Esophagus squamous epithelium (tissue), 5 donors: ENCODE measurements at regions not wholly inside any gene's neighbourhood (a gene's known extent, or its start where the extent isn't known, plus 50 kb on each side); places are given as distances from the start of the nearest gene placed in this dataset.

Experiments used
- DNase-seq: peaks from one replicate; lab custom pipeline; 2025; lab: John Stamatoyannopoulos, UW
- H3K27ac ChIP-seq, 4 donors: fragments of 200-600 bp; sonication (generic); one replicate each; pipeline ENCODE4 v1.5.1; 2016 to 2019; ENCODE audit warnings: mild to moderate bottlenecking in 1 of 4
- H3K27me3 ChIP-seq, 4 donors: fragments of 200-600 bp; sonication (generic); 1 replicate in 3 of 4; 2 replicates in 1 of 4; pipeline versions ENCODE4 v1.5.1 to v1.6.0; 2017 to 2021; ENCODE audit warnings: antibody characterized with exemption in 1 of 4
- H3K36me3 ChIP-seq, 3 donors: fragments of 200-600 bp; sonication (generic); one replicate each; pipeline ENCODE4 v1.5.1; 2016 to 2019
- H3K4me1 ChIP-seq, 3 donors: fragments of 200-600 bp; sonication (generic); one replicate each; pipeline ENCODE4 v1.5.1; 2017 to 2019
- H3K4me3 ChIP-seq, 4 donors: fragments of 200-600 bp; sonication (generic); 1 replicate in 3 of 4; 2 replicates in 1 of 4; pipeline ENCODE4 v1.5.1; 2016 to 2019; ENCODE audit warnings: mild to moderate bottlenecking in 2 of 4, moderate library complexity in 1 of 4
- H3K9me3 ChIP-seq, 3 donors: fragments of 200-600 bp; sonication (generic); one replicate each; pipeline ENCODE4 v1.5.1; 2016 to 2019
- POLR2A ChIP-seq, 4 donors: fragments of 450-650 bp; IDR thresholded peaks; one replicate each; pipeline ENCODE4 v1.6.1; 2017; ENCODE audit warnings: antibody characterized with exemption in 4 of 4, mild to moderate bottlenecking in 4 of 4, moderate library complexity in 3 of 4
- WGBS, 2 donors: methylation state at CpG; one replicate each; pipeline ENCODE4 v1.1.5; 2018; 5-methylcytosine and 5-hydroxymethylcytosine counted together
- intact Hi-C: fragments of 100-400 bp; cut with DNase I; formaldehyde crosslinking; loops from one replicate; pipeline ENCODE4 v1.15.0; 2022
- TF ChIP-seq, protein P1 (sequence below), 6 experiments: fragments of 450-650 bp in 4 of 6; fragments of 200-600 bp in 2 of 6; sonication (generic) in 2 of 6; IDR thresholded peaks; one replicate each; pipeline ENCODE4 v1.5.1; 2016 to 2019; ENCODE audit warnings: antibody characterized with exemption in 6 of 6, mild to moderate bottlenecking in 4 of 6, moderate library complexity in 4 of 6
- donor health status: DM: yes; HTN: yes; CAD: no.

DNA sequence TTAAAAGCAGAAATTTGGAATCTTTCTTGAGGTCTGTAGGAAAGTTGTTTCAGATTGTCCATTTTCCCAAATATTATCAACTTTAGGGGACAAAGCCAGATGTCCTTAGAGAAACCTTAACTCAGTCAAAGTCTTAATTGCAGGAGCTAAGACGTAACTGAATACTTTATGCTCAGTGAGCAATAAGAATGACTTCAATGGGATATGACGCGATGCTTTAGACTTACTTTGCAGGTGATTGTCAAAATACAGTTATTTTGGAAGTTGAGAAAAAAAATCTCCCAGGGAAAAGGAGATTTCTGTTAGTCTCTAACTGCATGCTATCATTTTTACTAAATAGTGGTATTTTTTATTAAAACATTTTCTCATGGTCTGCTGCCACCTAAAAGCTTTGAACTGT lies 750.9 kb upstream of the STXBP6 start:
- intact Hi-C loops = no loop called here

DNA sequence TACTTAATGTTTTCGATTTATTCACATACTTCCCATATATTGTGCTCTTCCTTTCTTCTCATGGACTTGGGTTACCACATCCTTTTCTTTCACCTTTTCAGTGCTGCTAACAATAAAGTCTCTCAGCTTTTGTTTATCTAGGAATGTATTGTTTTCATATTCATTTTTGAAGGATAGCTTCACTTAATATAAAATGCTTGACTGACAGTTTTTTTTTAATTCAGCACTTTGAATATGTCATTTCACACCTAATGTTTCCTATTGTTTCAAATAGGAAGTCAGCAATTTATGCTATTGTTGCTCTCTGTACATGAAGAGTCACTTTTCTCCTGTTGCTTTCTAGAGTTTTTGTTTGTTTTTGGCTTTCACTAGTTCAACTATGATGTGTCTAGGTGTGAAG lies 738.3 kb upstream of the STXBP6 start:
- no peak overlapping the region for H3K27ac ChIP-seq
- intact Hi-C loops = no loop called here
- no peak for TF ChIP-seq POLR2A (IDR thresholded peaks at IDR 0.05)
- TF ChIP-seq, protein P1, sequence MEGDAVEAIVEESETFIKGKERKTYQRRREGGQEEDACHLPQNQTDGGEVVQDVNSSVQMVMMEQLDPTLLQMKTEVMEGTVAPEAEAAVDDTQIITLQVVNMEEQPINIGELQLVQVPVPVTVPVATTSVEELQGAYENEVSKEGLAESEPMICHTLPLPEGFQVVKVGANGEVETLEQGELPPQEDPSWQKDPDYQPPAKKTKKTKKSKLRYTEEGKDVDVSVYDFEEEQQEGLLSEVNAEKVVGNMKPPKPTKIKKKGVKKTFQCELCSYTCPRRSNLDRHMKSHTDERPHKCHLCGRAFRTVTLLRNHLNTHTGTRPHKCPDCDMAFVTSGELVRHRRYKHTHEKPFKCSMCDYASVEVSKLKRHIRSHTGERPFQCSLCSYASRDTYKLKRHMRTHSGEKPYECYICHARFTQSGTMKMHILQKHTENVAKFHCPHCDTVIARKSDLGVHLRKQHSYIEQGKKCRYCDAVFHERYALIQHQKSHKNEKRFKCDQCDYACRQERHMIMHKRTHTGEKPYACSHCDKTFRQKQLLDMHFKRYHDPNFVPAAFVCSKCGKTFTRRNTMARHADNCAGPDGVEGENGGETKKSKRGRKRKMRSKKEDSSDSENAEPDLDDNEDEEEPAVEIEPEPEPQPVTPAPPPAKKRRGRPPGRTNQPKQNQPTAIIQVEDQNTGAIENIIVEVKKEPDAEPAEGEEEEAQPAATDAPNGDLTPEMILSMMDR (IDR thresholded peaks at IDR 0.05) = no peak
- H3K9me3 ChIP-seq = no peaks in the 10 kb centered on the region
- no peaks in the 10 kb centered on the region for H3K27me3 ChIP-seq
- no peaks in the 10 kb centered on the region for H3K36me3 ChIP-seq
- WGBS, 2 donors = 62 to 63% methylated on average over 1 of the region's 1 CpG
- H3K4me1 ChIP-seq = no peaks in the 10 kb centered on the region
- no peak overlapping the region for H3K4me3 ChIP-seq
- no peak for DNase-seq

More for the DNA sequence above, 750.9 kb upstream of the STXBP6 start:
- H3K4me3 ChIP-seq = no peak overlapping the region
- no peaks in the 10 kb centered on the region for H3K36me3 ChIP-seq
- no peak overlapping the region for H3K27ac ChIP-seq
- WGBS, 2 donors = 53 to 59% methylated on average over 3 of the region's 3 CpGs
- no peaks in the 10 kb centered on the region for H3K27me3 ChIP-seq
- TF ChIP-seq POLR2A (IDR thresholded peaks at IDR 0.05) = no peak
- TF ChIP-seq, protein P1 (IDR thresholded peaks at IDR 0.05) = no peak
- H3K4me1 ChIP-seq = no peaks in the 10 kb centered on the region
- no peak for DNase-seq
- H3K9me3 ChIP-seq = no peaks in the 10 kb centered on the region

DNA sequence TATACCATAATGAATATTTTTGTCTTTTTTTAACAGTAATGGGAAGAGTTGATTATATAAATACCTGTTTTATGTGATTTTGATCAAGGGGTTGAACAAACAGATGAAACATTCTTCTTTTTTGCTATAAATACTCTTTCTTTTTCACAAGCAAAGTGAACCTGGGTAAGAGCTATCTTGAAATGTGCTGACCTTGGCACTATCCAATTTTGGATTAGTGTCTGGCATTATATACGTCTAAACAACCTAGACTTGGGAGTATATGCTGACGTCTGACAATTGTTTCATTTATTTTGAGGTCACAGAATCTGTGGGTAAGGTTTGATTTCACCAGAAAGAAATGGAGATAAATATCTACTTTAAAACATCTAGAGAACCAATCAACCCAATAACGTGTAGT lies 716.0 kb upstream of the STXBP6 start:
- DNase-seq = no peak
- intact Hi-C loops = no loop called here
- no peaks in the 10 kb centered on the region for H3K9me3 ChIP-seq
- no peaks in the 10 kb centered on the region for H3K4me1 ChIP-seq
- 69 to 88% methylated on average over 3 of the region's 3 CpGs for WGBS, 2 donors
- no peaks in the 10 kb centered on the region for H3K36me3 ChIP-seq
- TF ChIP-seq, protein P1 (IDR thresholded peaks at IDR 0.05) = no peak
- no peak for TF ChIP-seq POLR2A (IDR thresholded peaks at IDR 0.05)
- H3K27ac ChIP-seq = no peak overlapping the region
- H3K4me3 ChIP-seq = no peak overlapping the region
- H3K27me3 ChIP-seq = no peaks in the 10 kb centered on the region

DNA sequence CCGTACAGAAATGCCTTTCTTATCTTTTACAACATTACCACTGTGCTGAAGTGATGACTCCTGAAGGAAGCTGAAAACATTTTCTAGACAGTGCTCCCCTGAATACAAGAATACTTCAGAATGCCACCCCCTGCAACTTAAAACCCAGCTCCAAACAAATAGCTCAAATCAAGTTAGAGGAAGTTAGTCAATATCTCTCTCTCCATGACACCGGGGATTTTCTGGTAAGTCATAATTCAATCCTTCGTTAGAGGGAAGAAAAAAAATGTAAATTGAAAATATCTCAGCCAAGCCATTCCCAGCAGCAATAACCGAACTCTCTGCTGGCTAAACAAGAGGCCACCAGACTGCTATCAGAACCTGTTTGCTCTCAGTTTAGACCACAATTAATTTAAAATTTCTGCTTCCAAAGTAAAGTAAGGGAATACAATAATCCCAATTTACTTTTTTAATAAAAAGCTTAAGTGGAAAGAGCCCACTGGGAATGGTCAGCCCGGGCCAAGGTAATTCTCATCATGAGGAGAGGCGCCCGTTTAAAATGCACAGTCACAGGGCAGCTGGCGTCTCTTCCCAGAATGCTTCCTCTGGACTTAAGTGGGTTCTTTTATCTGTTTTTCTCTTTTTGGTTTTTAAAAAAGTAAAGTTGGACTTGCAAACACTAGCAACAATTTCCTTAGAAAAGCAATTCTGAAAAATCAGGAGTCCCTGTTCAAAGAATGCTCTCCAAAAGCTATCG lies 710.1 kb upstream of the STXBP6 start:
- WGBS, 2 donors = 58 to 72% methylated on average over 8 to 9 of the region's 9 CpGs
- Histone ChIP-seq H3K27me3 (no peaks in the 10 kb centered on the region), H3K4me3 (no peak overlapping the region), H3K9me3 (no peaks in the 10 kb centered on the region), H3K36me3 (no peaks in the 10 kb centered on the region), H3K4me1 (no peaks in the 10 kb centered on the region), H3K27ac (no peak overlapping the region)
- DNase-seq = no peak
- intact Hi-C loops = no loop called here
- TF ChIP-seq, protein P1 (IDR thresholded peaks at IDR 0.05) = no peak
- TF ChIP-seq POLR2A (IDR thresholded peaks at IDR 0.05) = no peak

DNA sequence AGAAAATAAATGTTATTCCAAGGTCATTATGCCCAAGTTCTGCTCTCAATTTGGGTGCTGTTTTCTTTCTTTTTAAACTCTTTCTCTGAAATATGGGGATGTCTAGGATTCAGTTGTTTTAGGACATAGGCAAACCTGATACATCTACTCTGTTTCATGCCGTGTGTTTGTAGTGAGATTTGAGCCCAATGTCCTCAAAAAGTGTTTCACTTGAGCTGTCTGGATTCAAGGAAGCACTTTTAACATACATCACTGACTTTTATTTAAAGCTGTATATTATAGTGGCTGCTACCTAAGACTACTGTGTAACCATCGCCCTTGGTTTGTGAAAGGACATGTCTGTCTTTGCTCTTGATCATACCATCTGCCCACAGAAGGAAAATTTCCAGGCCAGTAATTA lies 709.3 kb upstream of the STXBP6 start:
- Histone ChIP-seq H3K4me3 (no peak overlapping the region), H3K36me3 (no peaks in the 10 kb centered on the region), H3K27ac (no peak overlapping the region), H3K27me3 (no peaks in the 10 kb centered on the region), H3K4me1 (no peaks in the 10 kb centered on the region), H3K9me3 (no peaks in the 10 kb centered on the region)
- TF ChIP-seq, protein P1 (IDR thresholded peaks at IDR 0.05) = no peak
- TF ChIP-seq POLR2A (IDR thresholded peaks at IDR 0.05) = no peak
- WGBS, 2 donors = 45 to 63% methylated on average over 2 of the region's 2 CpGs
- intact Hi-C loops = no loop called here
- DNase-seq = no peak
